ENCODE measurements at regions not wholly inside any gene's neighbourhood (a gene's known extent, or its start where the extent isn't known, plus 50 kb on each side); places are given as distances from the start of the nearest gene placed in this dataset.
"Not testable (repeated sequence)": the region's sequence is repeated elsewhere in the genome, so short reads cannot be mapped to it uniquely, and the experiment has no call there.

- DNase-seq, result no peak
- H3K36me3 ChIP-seq, result no peaks in the 10 kb centered on the region
- no peak for TF ChIP-seq POLR2AphosphoS5 (IDR thresholded peaks at IDR 0.05)
- no peak for TF ChIP-seq CTCF (IDR thresholded peaks at IDR 0.05)
- no peak for TF ChIP-seq POLR2A (IDR thresholded peaks at IDR 0.05)
- TF ChIP-seq EP300 (IDR thresholded peaks at IDR 0.05; ENCODE audit: low read depth), result no peak
- H3K27ac ChIP-seq, result no peak overlapping the region
- no peaks in the 10 kb centered on the region for H3K27me3 ChIP-seq
- 65 to 72% methylated on average over 6 of the region's 6 CpGs for whole genome bisulfite sequencing, 2 donors (ENCODE audit: low coverage in 1 of 2)
- no peaks in the 10 kb centered on the region for H3K4me1 ChIP-seq
- intact Hi-C loops (cut with DNase I; ENCODE audit: low total_unique reads), result no loop called here
- in situ Hi-C loops (cut with MboI; ENCODE audit: low pct_ligation_motif_present in 1 of 4, low pct_unique_long_range_greater_than_20kb in 1 of 4, low sequenced_read_pairs in 3 of 4), result no loop called here
- H3K9me3 ChIP-seq, result no peaks in the 10 kb centered on the region
- no peak overlapping the region for H3K4me3 ChIP-seq
Observed at GRCh38 chr2:171266102-171266501, 105.4 kb upstream of the TLK1 start.

GRCh38 chr2:171261529-171261928 is 100.8 kb upstream of the TLK1 start:
- H3K4me3 ChIP-seq; H3K9me3 ChIP-seq; intact Hi-C loops (cut with DNase I; ENCODE audit: low total_unique reads); H3K27ac ChIP-seq; H3K36me3 ChIP-seq; in situ Hi-C loops (cut with MboI; ENCODE audit: low pct_ligation_motif_present in 1 of 4, low pct_unique_long_range_greater_than_20kb in 1 of 4, low sequenced_read_pairs in 3 of 4); H3K27me3 ChIP-seq; DNase-seq; H3K4me1 ChIP-seq: not testable (repeated sequence)
- WGBS, 2 donors (ENCODE audit: low coverage in 1 of 2), result 89% methylated on average over 2 of the region's 2 CpGs; no CpG with 5 or more reads in 1 of the 2 donors

- peaks cover 0 to 3% (median 0%) of the 10 kb centered on the region in 4 donors for H3K4me1 ChIP-seq
- TF ChIP-seq EP300 (IDR thresholded peaks at IDR 0.05; ENCODE audit: low read depth) (no peak), POLR2AphosphoS5 (IDR thresholded peaks at IDR 0.05) (no peak), CTCF (IDR thresholded peaks at IDR 0.05) (no peak), POLR2A (IDR thresholded peaks at IDR 0.05) (no peak)
- H3K27ac ChIP-seq, result no peak overlapping the region
- WGBS, 2 donors (ENCODE audit: low coverage in 1 of 2), result 64 to 73% methylated on average over 6 of the region's 6 CpGs
- no peak overlapping the region for H3K4me3 ChIP-seq
- H3K36me3 ChIP-seq, result no peaks in the 10 kb centered on the region
- intact Hi-C loops (cut with DNase I; ENCODE audit: low total_unique reads), result no loop called here
- H3K27me3 ChIP-seq, result no peaks in the 10 kb centered on the region
- in situ Hi-C loops (cut with MboI; ENCODE audit: low pct_ligation_motif_present in 1 of 4, low pct_unique_long_range_greater_than_20kb in 1 of 4, low sequenced_read_pairs in 3 of 4), result no loop called here
- no peak for DNase-seq
- H3K9me3 ChIP-seq, result no peaks in the 10 kb centered on the region
Observed at GRCh38 chr2:171260471-171261424, 100.1 kb upstream of the TLK1 start.

- TF ChIP-seq POLR2AphosphoS5 (IDR thresholded peaks at IDR 0.05) (no peak), EP300 (IDR thresholded peaks at IDR 0.05; ENCODE audit: low read depth) (no peak), POLR2A (IDR thresholded peaks at IDR 0.05) (no peak), CTCF (IDR thresholded peaks at IDR 0.05) (no peak)
- Histone ChIP-seq H3K4me3 (no peak overlapping the region), H3K36me3 (no peaks in the 10 kb centered on the region), H3K27me3 (no peaks in the 10 kb centered on the region), H3K4me1 (peaks cover 0 to 3% (median 0%) of the 10 kb centered on the region in 4 donors), H3K9me3 (peaks cover 0 to 10% of the 10 kb centered on the region in 2 donors), H3K27ac (peak overlapping the region in 3 of 4 donors; percentile 32 to 44 (median 43))
- in situ Hi-C loops (cut with MboI; ENCODE audit: low pct_ligation_motif_present in 1 of 4, low pct_unique_long_range_greater_than_20kb in 1 of 4, low sequenced_read_pairs in 3 of 4) (no loop called here), intact Hi-C loops (cut with DNase I; ENCODE audit: low total_unique reads) (no loop called here)
- DNase-seq, result no peak
Observed at GRCh38 chr2:171254666-171255065, 94.0 kb upstream of the TLK1 start.
